ENCODE measurements at regions not wholly inside any gene's neighbourhood (a gene's known extent, or its start where the extent isn't known, plus 50 kb on each side); places are given as distances from the start of the nearest gene placed in this dataset.

DNA sequence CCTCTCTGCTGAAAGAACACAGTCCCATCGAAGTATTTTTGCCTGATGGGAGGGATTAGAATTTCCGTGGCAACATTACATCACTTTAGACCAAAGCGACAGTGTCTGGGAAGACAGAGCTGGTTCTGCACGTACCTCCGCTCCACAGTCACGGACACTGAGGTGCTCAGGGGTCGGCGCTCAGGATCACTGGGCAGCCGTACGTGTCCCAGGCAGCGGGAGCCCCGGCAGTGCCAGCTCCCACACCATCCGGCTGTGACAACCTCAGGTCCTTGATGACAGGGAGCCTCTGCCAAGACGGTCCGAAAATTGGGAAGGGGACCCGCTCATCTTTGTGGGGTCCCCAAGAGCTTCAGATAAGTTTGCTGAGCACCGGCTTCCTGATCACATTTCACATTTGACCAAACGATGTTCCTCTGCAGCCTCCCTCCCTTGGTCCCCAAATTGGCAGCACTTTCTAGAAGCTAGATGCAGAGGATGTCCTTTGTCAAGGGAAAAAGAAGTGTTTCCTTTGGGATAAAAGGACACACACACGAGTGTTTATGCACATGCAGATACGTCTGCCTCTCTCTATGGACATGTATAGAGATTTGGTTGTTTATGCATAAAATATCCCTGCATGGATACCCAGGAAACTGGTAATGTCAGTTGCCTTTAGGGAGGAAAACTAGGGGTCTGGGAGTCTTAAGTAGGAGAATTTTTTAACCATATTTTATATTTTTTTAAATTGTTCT lies 61.6 kb upstream of the LINC01488 start:
- no peaks in the 10 kb centered on the region for H3K36me3 ChIP-seq (ENCODE audit: control insufficient read depth, insufficient read depth, low read length)
- H3K4me1 ChIP-seq (ENCODE audit: control insufficient read depth, insufficient read depth, low read length): peaks cover 34% of the 10 kb centered on the region
- H3K9me3 ChIP-seq (ENCODE audit: control insufficient read depth, insufficient read depth, low read length): peaks cover 2% of the 10 kb centered on the region
- WGBS (ENCODE audit: insufficient coverage): 80% methylated on average over 18 of the region's 20 CpGs
- no peak overlapping the region for H3K4me3 ChIP-seq (ENCODE audit: low read depth, low read length)
- H3K27me3 ChIP-seq (ENCODE audit: control insufficient read depth, insufficient read depth, low read length): peaks cover 2% of the 10 kb centered on the region
- no peak overlapping the region for H3K27ac ChIP-seq (ENCODE audit: low read depth, low read length)
- no peak for DNase-seq (ENCODE audit: low read depth in 4 of 6, low spot score in 6 of 6)

- Histone ChIP-seq H3K36me3 (ENCODE audit: control insufficient read depth, insufficient read depth, low read length) (no peaks in the 10 kb centered on the region), H3K9me3 (ENCODE audit: control insufficient read depth, insufficient read depth, low read length) (peaks cover 4% of the 10 kb centered on the region), H3K4me3 (ENCODE audit: low read depth, low read length) (no peak overlapping the region), H3K4me1 (ENCODE audit: control insufficient read depth, insufficient read depth, low read length) (peaks cover 10% of the 10 kb centered on the region), H3K27ac (ENCODE audit: low read depth, low read length) (no peak overlapping the region), H3K27me3 (ENCODE audit: control insufficient read depth, insufficient read depth, low read length) (no peaks in the 10 kb centered on the region)
- no peak for DNase-seq (ENCODE audit: low read depth in 4 of 6, low spot score in 6 of 6)
- WGBS (ENCODE audit: insufficient coverage): 78% methylated on average over 15 of the region's 16 CpGs
These were observed 58.8 kb upstream of the LINC01488 start for GRCh38 chr11:69422645-69423044.

- 89% methylated on average over 13 of the region's 13 CpGs for WGBS (ENCODE audit: insufficient coverage)
- no peaks in the 10 kb centered on the region for H3K36me3 ChIP-seq (ENCODE audit: control insufficient read depth, insufficient read depth, low read length)
- no peak overlapping the region for H3K27ac ChIP-seq (ENCODE audit: low read depth, low read length)
- H3K4me1 ChIP-seq (ENCODE audit: control insufficient read depth, insufficient read depth, low read length): peaks cover 7% of the 10 kb centered on the region
- no peak for DNase-seq (ENCODE audit: low read depth in 4 of 6, low spot score in 6 of 6)
- H3K4me3 ChIP-seq (ENCODE audit: low read depth, low read length): no peak overlapping the region
- H3K9me3 ChIP-seq (ENCODE audit: control insufficient read depth, insufficient read depth, low read length): peaks cover 4% of the 10 kb centered on the region
- no peaks in the 10 kb centered on the region for H3K27me3 ChIP-seq (ENCODE audit: control insufficient read depth, insufficient read depth, low read length)
These were observed 58.3 kb upstream of the LINC01488 start for GRCh38 chr11:69423181-69423580.

DNA sequence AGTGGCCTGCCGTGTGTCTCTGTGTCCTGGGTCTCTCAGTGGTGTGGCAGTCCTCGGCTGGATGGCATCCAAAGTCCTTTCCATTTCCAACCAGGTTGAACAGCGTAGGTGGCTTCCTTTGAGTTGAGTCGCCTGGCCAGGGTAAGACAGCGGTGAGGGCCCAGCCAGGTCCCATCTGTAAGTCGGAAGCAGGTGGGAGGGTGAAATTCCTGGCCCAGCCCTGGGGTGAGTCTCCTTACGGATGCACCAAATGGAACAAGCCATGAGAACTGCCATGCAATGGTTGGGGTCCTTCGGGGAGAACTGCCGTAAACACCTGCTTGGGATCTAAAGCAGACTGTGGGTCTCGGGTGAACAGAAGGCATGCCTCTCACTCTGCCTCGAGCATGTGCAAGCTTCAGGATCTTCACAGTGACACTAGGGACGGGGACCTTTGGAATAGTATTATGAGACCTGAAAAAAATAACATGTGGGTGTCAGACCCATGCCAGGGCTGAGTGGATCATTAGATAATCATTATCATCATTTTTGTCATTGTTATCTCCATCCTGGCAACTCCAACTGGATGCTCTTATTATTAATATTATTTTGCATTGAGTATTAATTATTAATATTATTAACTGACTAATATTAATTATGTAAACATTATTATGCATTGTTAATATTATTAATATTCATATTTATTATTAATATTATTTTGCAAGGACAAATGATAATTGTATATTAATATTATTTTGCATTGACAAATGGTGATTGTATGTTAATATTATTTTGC lies 57.7 kb upstream of the LINC01488 start:
- Histone ChIP-seq H3K9me3 (ENCODE audit: control insufficient read depth, insufficient read depth, low read length) (peaks cover 4% of the 10 kb centered on the region), H3K36me3 (ENCODE audit: control insufficient read depth, insufficient read depth, low read length) (no peaks in the 10 kb centered on the region), H3K27me3 (ENCODE audit: control insufficient read depth, insufficient read depth, low read length) (no peaks in the 10 kb centered on the region), H3K27ac (ENCODE audit: low read depth, low read length) (no peak overlapping the region), H3K4me1 (ENCODE audit: control insufficient read depth, insufficient read depth, low read length) (peaks cover 11% of the 10 kb centered on the region), H3K4me3 (ENCODE audit: low read depth, low read length) (no peak overlapping the region)
- DNase-seq (ENCODE audit: low read depth in 4 of 6, low spot score in 6 of 6): no peak
- 85% methylated on average over 11 of the region's 12 CpGs for WGBS (ENCODE audit: insufficient coverage)

DNA sequence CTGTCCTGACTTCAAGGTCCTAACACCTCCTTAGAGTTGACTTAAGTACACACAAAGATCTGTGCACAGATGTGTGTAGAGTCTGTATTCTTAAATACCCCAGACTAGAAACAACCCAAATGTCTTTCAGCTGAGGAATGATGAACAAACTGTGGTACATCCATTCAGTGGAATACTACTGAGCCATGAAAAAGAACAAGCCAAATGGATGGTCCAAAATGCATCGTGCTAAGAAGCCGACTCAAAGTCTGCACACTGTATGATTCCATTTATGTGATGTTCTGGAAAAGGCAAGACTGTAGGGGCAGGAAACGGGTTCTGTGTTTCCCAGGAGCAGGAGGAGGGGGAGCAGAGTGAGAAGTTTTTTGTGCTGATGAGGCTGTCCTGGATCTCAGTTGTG lies 56.7 kb upstream of the LINC01488 start:
- no peak overlapping the region for H3K27ac ChIP-seq (ENCODE audit: low read depth, low read length)
- DNase-seq (ENCODE audit: low read depth in 4 of 6, low spot score in 6 of 6): no peak
- peaks cover 4% of the 10 kb centered on the region for H3K9me3 ChIP-seq (ENCODE audit: control insufficient read depth, insufficient read depth, low read length)
- WGBS (ENCODE audit: insufficient coverage): 93% methylated on average over 2 of the region's 3 CpGs
- H3K27me3 ChIP-seq (ENCODE audit: control insufficient read depth, insufficient read depth, low read length): no peaks in the 10 kb centered on the region
- peaks cover 9% of the 10 kb centered on the region for H3K4me1 ChIP-seq (ENCODE audit: control insufficient read depth, insufficient read depth, low read length)
- no peaks in the 10 kb centered on the region for H3K36me3 ChIP-seq (ENCODE audit: control insufficient read depth, insufficient read depth, low read length)
- H3K4me3 ChIP-seq (ENCODE audit: low read depth, low read length): no peak overlapping the region

DNA sequence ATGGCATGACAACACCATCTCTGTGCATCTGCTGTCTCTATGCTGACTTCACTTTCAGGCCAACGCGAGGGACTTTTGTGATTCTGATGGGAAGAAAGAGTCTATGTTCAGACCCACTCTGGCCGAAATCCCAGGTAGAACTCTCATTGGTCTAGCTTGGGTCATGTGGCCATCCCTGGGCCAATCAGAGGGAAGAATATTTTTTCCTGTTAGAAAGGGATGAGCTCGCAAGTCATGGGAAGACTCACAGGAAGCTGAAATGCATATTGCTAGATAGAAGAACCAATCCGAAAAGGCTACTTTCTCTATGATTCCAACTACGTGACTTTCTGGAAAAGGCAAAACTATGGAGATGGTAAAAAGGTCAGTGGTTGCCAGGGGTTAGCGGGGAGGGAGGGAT lies 56.0 kb upstream of the LINC01488 start:
- Histone ChIP-seq H3K4me1 (ENCODE audit: control insufficient read depth, insufficient read depth, low read length) (peaks cover 7% of the 10 kb centered on the region), H3K9me3 (ENCODE audit: control insufficient read depth, insufficient read depth, low read length) (peaks cover 4% of the 10 kb centered on the region), H3K27me3 (ENCODE audit: control insufficient read depth, insufficient read depth, low read length) (no peaks in the 10 kb centered on the region), H3K27ac (ENCODE audit: low read depth, low read length) (no peak overlapping the region), H3K36me3 (ENCODE audit: control insufficient read depth, insufficient read depth, low read length) (no peaks in the 10 kb centered on the region), H3K4me3 (ENCODE audit: low read depth, low read length) (no peak overlapping the region)
- WGBS (ENCODE audit: insufficient coverage): 95% methylated on average over 6 of the region's 7 CpGs
- DNase-seq (ENCODE audit: low read depth in 4 of 6, low spot score in 6 of 6): no peak

- no peaks in the 10 kb centered on the region for H3K27me3 ChIP-seq (ENCODE audit: control insufficient read depth, insufficient read depth, low read length)
- no peak overlapping the region for H3K4me3 ChIP-seq (ENCODE audit: low read depth, low read length)
- no peak for DNase-seq (ENCODE audit: low read depth in 4 of 6, low spot score in 6 of 6)
These were observed 55.4 kb upstream of the LINC01488 start for GRCh38 chr11:69425895-69426544.

DNA sequence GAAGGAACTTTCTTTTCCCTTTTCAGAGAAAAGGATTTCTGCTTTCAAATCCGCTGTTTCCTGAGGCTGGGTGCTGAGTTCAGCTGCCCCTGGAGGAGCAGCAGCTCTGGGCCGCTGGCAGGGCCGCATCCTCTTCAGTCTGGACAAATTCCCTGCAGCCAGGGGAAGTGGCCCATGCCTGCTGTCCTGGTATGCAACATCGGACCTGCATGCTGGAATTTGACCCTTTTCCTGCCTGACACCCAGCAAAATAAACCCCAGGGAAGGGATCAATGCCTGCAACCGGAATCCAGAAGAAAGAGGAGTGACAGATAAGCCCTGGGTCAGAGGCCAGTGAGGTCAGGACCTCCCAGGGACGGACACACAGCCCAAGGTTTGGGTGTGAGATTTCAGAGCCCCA lies 54.1 kb upstream of the LINC01488 start:
- Histone ChIP-seq H3K36me3 (ENCODE audit: control insufficient read depth, insufficient read depth, low read length) (no peaks in the 10 kb centered on the region), H3K4me1 (ENCODE audit: control insufficient read depth, insufficient read depth, low read length) (peaks cover 4% of the 10 kb centered on the region), H3K4me3 (ENCODE audit: low read depth, low read length) (no peak overlapping the region), H3K27me3 (ENCODE audit: control insufficient read depth, insufficient read depth, low read length) (no peaks in the 10 kb centered on the region), H3K27ac (ENCODE audit: low read depth, low read length) (no peak overlapping the region), H3K9me3 (ENCODE audit: control insufficient read depth, insufficient read depth, low read length) (peaks cover 4% of the 10 kb centered on the region)
- WGBS (ENCODE audit: insufficient coverage): 67% methylated on average over 5 of the region's 6 CpGs
- DNase-seq (ENCODE audit: low read depth in 4 of 6, low spot score in 6 of 6): no peak

More at GRCh38 chr11:69425895-69426544, 55.4 kb upstream of the LINC01488 start:
- H3K4me1 ChIP-seq (ENCODE audit: control insufficient read depth, insufficient read depth, low read length): peaks cover 4% of the 10 kb centered on the region
- H3K9me3 ChIP-seq (ENCODE audit: control insufficient read depth, insufficient read depth, low read length): peaks cover 4% of the 10 kb centered on the region
- WGBS (ENCODE audit: insufficient coverage): 96% methylated on average over 15 of the region's 22 CpGs
- no peak overlapping the region for H3K27ac ChIP-seq (ENCODE audit: low read depth, low read length)
- H3K36me3 ChIP-seq (ENCODE audit: control insufficient read depth, insufficient read depth, low read length): no peaks in the 10 kb centered on the region

- WGBS (ENCODE audit: insufficient coverage): 94% methylated on average over 17 of the region's 19 CpGs
- H3K4me1 ChIP-seq (ENCODE audit: control insufficient read depth, insufficient read depth, low read length): peaks cover 4% of the 10 kb centered on the region
- H3K36me3 ChIP-seq (ENCODE audit: control insufficient read depth, insufficient read depth, low read length): no peaks in the 10 kb centered on the region
- DNase-seq (ENCODE audit: low read depth in 4 of 6, low spot score in 6 of 6): no peak
- H3K27ac ChIP-seq (ENCODE audit: low read depth, low read length): no peak overlapping the region
- peaks cover 4% of the 10 kb centered on the region for H3K9me3 ChIP-seq (ENCODE audit: control insufficient read depth, insufficient read depth, low read length)
- no peak overlapping the region for H3K4me3 ChIP-seq (ENCODE audit: low read depth, low read length)
- no peaks in the 10 kb centered on the region for H3K27me3 ChIP-seq (ENCODE audit: control insufficient read depth, insufficient read depth, low read length)
These were observed 53.3 kb upstream of the LINC01488 start for GRCh38 chr11:69427906-69428880.
